Gastroesophageal sphincter (tissue), 3 donors: ENCODE measurements at regions not wholly inside any gene's neighbourhood (a gene's known extent, or its start where the extent isn't known, plus 50 kb on each side); places are given as distances from the start of the nearest gene placed in this dataset.

Source experiments
- EP300 ChIP-seq: sonication (generic); formaldehyde crosslinking; IDR thresholded peaks from one replicate; pipeline ENCODE4 v1.6.1; 2017; ENCODE audit warnings: antibody characterized with exemption, mild to moderate bottlenecking
- TF ChIP-seq, protein P1 (sequence below), 4 experiments: fragments of 200-600 bp in 2 of 4; fragments of 450-650 bp in 2 of 4; sonication (generic) in 1 of 4; IDR thresholded peaks; one replicate each; pipeline ENCODE4 v1.5.1; 2017 to 2019; ENCODE audit warnings: antibody characterized with exemption in 4 of 4, mild to moderate bottlenecking in 2 of 4, moderate library complexity in 2 of 4

DNA sequence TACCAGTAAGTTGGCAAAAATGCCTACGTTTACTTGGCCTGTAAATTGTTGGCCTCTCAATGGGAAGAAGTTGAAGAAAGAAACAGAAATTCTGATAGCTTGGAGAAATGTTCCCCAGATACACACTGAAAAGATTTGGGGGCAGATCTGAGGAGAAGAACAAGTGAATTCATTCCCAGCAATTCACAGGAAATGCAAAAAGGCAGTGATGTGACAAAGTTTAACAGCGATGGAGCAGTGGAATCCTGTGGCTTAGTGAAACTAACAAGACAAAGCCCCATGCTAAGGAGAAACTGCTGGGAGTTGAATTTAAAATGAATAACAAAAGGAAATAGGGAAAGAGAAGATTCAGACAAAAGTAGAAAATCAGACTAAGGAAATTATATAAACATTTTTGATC, 213.2 kb upstream of the EDIL3 start:
- no peak for TF ChIP-seq EP300
- TF ChIP-seq, protein P1, sequence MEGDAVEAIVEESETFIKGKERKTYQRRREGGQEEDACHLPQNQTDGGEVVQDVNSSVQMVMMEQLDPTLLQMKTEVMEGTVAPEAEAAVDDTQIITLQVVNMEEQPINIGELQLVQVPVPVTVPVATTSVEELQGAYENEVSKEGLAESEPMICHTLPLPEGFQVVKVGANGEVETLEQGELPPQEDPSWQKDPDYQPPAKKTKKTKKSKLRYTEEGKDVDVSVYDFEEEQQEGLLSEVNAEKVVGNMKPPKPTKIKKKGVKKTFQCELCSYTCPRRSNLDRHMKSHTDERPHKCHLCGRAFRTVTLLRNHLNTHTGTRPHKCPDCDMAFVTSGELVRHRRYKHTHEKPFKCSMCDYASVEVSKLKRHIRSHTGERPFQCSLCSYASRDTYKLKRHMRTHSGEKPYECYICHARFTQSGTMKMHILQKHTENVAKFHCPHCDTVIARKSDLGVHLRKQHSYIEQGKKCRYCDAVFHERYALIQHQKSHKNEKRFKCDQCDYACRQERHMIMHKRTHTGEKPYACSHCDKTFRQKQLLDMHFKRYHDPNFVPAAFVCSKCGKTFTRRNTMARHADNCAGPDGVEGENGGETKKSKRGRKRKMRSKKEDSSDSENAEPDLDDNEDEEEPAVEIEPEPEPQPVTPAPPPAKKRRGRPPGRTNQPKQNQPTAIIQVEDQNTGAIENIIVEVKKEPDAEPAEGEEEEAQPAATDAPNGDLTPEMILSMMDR (IDR thresholded peaks at IDR 0.05), result no peak
